ENCODE measurements at regions not wholly inside any gene's neighbourhood (a gene's known extent, or its start where the extent isn't known, plus 50 kb on each side); places are given as distances from the start of the nearest gene placed in this dataset. TPM values are rescaled to one million over a fixed set of nuclear protein-coding genes. Genes with fewer than 3 reads are reported as not detected.

Small RNAs in the stretch of these regions (small RNA-seq; reads per million reads assigned to genes)
- gene RNU6-1319P (ENCODE audit: low replicate concordance) = not detected

Measured in spinal cord (tissue), 1 donor.